Endodermal cell (in vitro differentiated cells): ENCODE measurements at regions not wholly inside any gene's neighbourhood (a gene's known extent, or its start where the extent isn't known, plus 50 kb on each side); places are given as distances from the start of the nearest gene placed in this dataset.

Experiments used
- DNase-seq: peaks from one replicate; pipeline ENCODE4 v3.0.0-alpha.2; 2017
- H3K27ac ChIP-seq: 2 replicates; pipeline ENCODE4 v1.5.1; 2013; ENCODE audit warnings: mild to moderate bottlenecking, low read depth, low read length, moderate library complexity
- H3K27me3 ChIP-seq: 2 replicates; pipeline ENCODE4 v1.6.1; 2013; ENCODE audit warnings: mild to moderate bottlenecking, low read length, moderate library complexity; ENCODE audit not compliant: insufficient read depth, control insufficient read depth, poor library complexity, severe bottlenecking
- H3K36me3 ChIP-seq: 2 replicates; pipeline ENCODE4 v1.7.0; 2013; ENCODE audit warnings: mild to moderate bottlenecking, low read length, moderate library complexity; ENCODE audit not compliant: control insufficient read depth, insufficient read depth
- H3K4me1 ChIP-seq: one replicate; pipeline ENCODE4 v1.7.0; 2013; ENCODE audit warnings: low read length; ENCODE audit not compliant: control insufficient read depth, insufficient read depth
- H3K4me3 ChIP-seq: 2 replicates; pipeline ENCODE4 v1.5.1; 2013; ENCODE audit warnings: mild to moderate bottlenecking, low read length, moderate library complexity
- H3K9ac ChIP-seq: 2 replicates; pipeline ENCODE4 v1.6.1; 2013; ENCODE audit warnings: mild to moderate bottlenecking, low read length, moderate library complexity; ENCODE audit not compliant: poor library complexity, severe bottlenecking; ENCODE audit errors: extremely low read depth
- H3K9me3 ChIP-seq: 2 replicates; pipeline ENCODE4 v1.6.1; 2013; ENCODE audit warnings: mild to moderate bottlenecking, low read length, moderate library complexity; ENCODE audit not compliant: control insufficient read depth
- H3K27ac Mint-ChIP-seq: 2 replicates; pipeline ENCODE4 v1.8.0; 2020; ENCODE audit warnings: mixed read lengths
- H3K27me3 Mint-ChIP-seq: 2 replicates; pipeline ENCODE4 v1.8.0; 2021; ENCODE audit warnings: mild to moderate bottlenecking, mixed read lengths; ENCODE audit not compliant: insufficient read depth
- H3K36me3 Mint-ChIP-seq: 2 replicates; pipeline ENCODE4 v1.8.0; 2020; ENCODE audit warnings: low read depth, mixed read lengths
- H3K4me1 Mint-ChIP-seq: 2 replicates; pipeline ENCODE4 v1.8.0; 2020; ENCODE audit warnings: mixed read lengths
- H3K4me3 Mint-ChIP-seq: 2 replicates; pipeline ENCODE4 v1.8.0; 2020; ENCODE audit warnings: mild to moderate bottlenecking, moderate library complexity, mixed read lengths
- H3K9me3 Mint-ChIP-seq: 2 replicates; pipeline ENCODE4 v1.8.0; 2020; ENCODE audit warnings: mild to moderate bottlenecking, mixed read lengths
- CTCF ChIP-seq: fragments of 200-600 bp; sonication (generic); conservative IDR thresholded peaks from 2 replicates; pipeline ENCODE4 v1.5.0; 2021; ENCODE audit warnings: antibody characterized with exemption, mild to moderate bottlenecking
- WGBS, 2 experiments: methylation state at CpG; one replicate each; pipeline versions ENCODE4 v1.1.5 to v1.1.7; 2013; ENCODE audit warnings: missing lambda C conversion rate in 2 of 2, mixed read lengths in 1 of 2; ENCODE audit not compliant: insufficient coverage in 1 of 2, insufficient read length in 1 of 2; 5-methylcytosine and 5-hydroxymethylcytosine counted together

GRCh38 chr4:114236171-114236769 is 256.8 kb upstream of the ARSJ start:
- Mint-ChIP-seq H3K9me3 (no peaks in the 10 kb centered on the region), H3K36me3 (no peaks in the 10 kb centered on the region), H3K27ac (no peak overlapping the region)

GRCh38 chr4:114237997-114238396 is 258.6 kb upstream of the ARSJ start:
- Mint-ChIP-seq H3K4me3 (no peak overlapping the region), H3K27me3 (no peaks in the 10 kb centered on the region), H3K36me3 (no peaks in the 10 kb centered on the region), H3K27ac (no peak overlapping the region), H3K4me1 (peaks cover 3% of the 10 kb centered on the region), H3K9me3 (no peaks in the 10 kb centered on the region)
- no peak for TF ChIP-seq CTCF
- no peaks in the 10 kb centered on the region for H3K4me1 ChIP-seq
- no peak for DNase-seq
- no peak overlapping the region for H3K27ac ChIP-seq
- H3K9me3 ChIP-seq, result no peaks in the 10 kb centered on the region
- H3K27me3 ChIP-seq, result no peaks in the 10 kb centered on the region
- H3K9ac ChIP-seq, result no peak overlapping the region
- H3K36me3 ChIP-seq, result no peaks in the 10 kb centered on the region
- H3K4me3 ChIP-seq, result no peak overlapping the region

More at GRCh38 chr4:114236171-114236769, 256.8 kb upstream of the ARSJ start:
- H3K4me1 ChIP-seq, result no peaks in the 10 kb centered on the region
- TF ChIP-seq CTCF, result no peak
- H3K36me3 ChIP-seq, result no peaks in the 10 kb centered on the region
- Mint-ChIP-seq H3K4me1 (peaks cover 3% of the 10 kb centered on the region), H3K27me3 (no peaks in the 10 kb centered on the region), H3K4me3 (no peak overlapping the region)
- H3K9me3 ChIP-seq, result no peaks in the 10 kb centered on the region
- H3K9ac ChIP-seq, result no peak overlapping the region
- no peak overlapping the region for H3K4me3 ChIP-seq
- no peaks in the 10 kb centered on the region for H3K27me3 ChIP-seq
- no peak overlapping the region for H3K27ac ChIP-seq
- 97% methylated on average over 2 of the region's 2 CpGs; no CpG with 5 or more reads in 1 of the 2 experiments for WGBS, 2 experiments
- DNase-seq, result no peak

- H3K27me3 Mint-ChIP-seq, result no peaks in the 10 kb centered on the region
- H3K9me3 ChIP-seq, result no peaks in the 10 kb centered on the region
- no peaks in the 10 kb centered on the region for H3K4me1 Mint-ChIP-seq
- H3K9ac ChIP-seq, result no peak overlapping the region
- no peaks in the 10 kb centered on the region for H3K36me3 Mint-ChIP-seq
- no peak for DNase-seq
- no peaks in the 10 kb centered on the region for H3K27me3 ChIP-seq
- H3K36me3 ChIP-seq, result no peaks in the 10 kb centered on the region
- WGBS, 2 experiments, result 100% methylated on average over 1 of the region's 1 CpG
- H3K4me3 Mint-ChIP-seq, result no peak overlapping the region
- no peaks in the 10 kb centered on the region for H3K4me1 ChIP-seq
- H3K27ac Mint-ChIP-seq, result no peak overlapping the region
- no peak overlapping the region for H3K27ac ChIP-seq
- H3K4me3 ChIP-seq, result no peak overlapping the region
- peaks cover 2% of the 10 kb centered on the region for H3K9me3 Mint-ChIP-seq
- TF ChIP-seq CTCF, result no peak
These were observed 270.1 kb upstream of the ARSJ start for GRCh38 chr4:114249561-114249960.
